ENCODE measurements at regions not wholly inside any gene's neighbourhood (a gene's known extent, or its start where the extent isn't known, plus 50 kb on each side); places are given as distances from the start of the nearest gene placed in this dataset.

DNA sequence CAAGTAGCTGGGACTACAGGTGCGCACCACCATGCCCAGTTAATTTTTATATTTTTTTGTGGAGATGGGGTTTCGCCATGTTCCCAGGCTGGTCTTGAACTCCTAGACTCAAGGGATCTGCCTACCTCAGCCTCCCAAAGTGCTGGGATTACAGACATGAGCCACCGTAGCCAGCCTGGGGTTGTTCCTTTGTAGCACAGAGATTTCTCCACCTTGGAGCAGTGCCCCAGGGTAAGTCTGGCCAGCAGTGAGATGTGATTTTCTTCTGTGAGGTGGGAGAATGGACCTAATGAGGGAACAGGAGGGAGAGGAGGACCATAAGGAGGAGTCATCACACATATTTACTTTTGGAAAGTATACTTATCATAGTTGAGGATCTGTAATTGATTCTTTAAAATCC lies 61.1 kb upstream of the GADD45A start (continued):
- no peak for TF ChIP-seq RFX5 (IDR thresholded peaks at IDR 0.05; ENCODE audit: low read depth, low read length)
- TF ChIP-seq CBFB (IDR thresholded peaks at IDR 0.05; ENCODE audit: low read depth) = no peak
- TF ChIP-seq EZH2 (IDR thresholded peaks at IDR 0.05; ENCODE audit: borderline replicate concordance, control insufficient read depth, low read depth, low read length) = no peak
- no peak for TF ChIP-seq SMAD5 (IDR thresholded peaks at IDR 0.05; ENCODE audit: low read depth)
- TF ChIP-seq NR2F1 (conservative IDR thresholded peaks at IDR 0.05) = no peak
- no peak for TF ChIP-seq DPF2 (IDR thresholded peaks at IDR 0.05)
- TF ChIP-seq POLR2A (IDR thresholded peaks at IDR 0.05; ENCODE audit: low read depth, low read length) = no peak

- H3K27ac ChIP-seq (ENCODE audit: control insufficient read depth, insufficient read depth) = no peak overlapping the region
- H4K20me1 ChIP-seq (ENCODE audit: control insufficient read depth, insufficient read depth) = no peaks in the 10 kb centered on the region
- ATAC-seq (no peak), FAIRE-seq (no peak), DNase-seq (ENCODE audit: low read depth, low spot score) (no peak)
- no peak overlapping the region for H3K9ac ChIP-seq (ENCODE audit: control insufficient read depth, insufficient read depth, low read length)
- BruUV-seq (replicated peaks) = no TSS peak
- CTCF ChIA-PET = interaction anchor here (1.2 to 1.8 kb wide), 2 partner anchors 19 to 89 kb away, joined by 3 to 7 read pairs; no protein-coding TSS in a partner anchor
- H2AFZ ChIP-seq (ENCODE audit: control insufficient read depth, low read depth, low read length) = no peak overlapping the region
- SMC1A ChIA-PET (ENCODE audit: uncharacterized antibody, unreplicated experiment) = interaction anchor here (1.6 kb wide), 1 partner anchor 136 kb away, joined by 4 read pairs; no protein-coding TSS in a partner anchor
- no peaks in the 10 kb centered on the region for H3K4me1 ChIP-seq (ENCODE audit: control insufficient read depth, insufficient read depth, low read length)
- no peak overlapping the region for H3K4me2 ChIP-seq (ENCODE audit: control insufficient read depth, insufficient read depth)
- RAD21 ChIA-PET (ENCODE audit: unreplicated experiment) = interaction anchor here (0.8 to 1.1 kb wide), 3 partner anchors 16 to 108 kb away, joined by 3 to 4 read pairs (median 3); no protein-coding TSS in a partner anchor
- no peaks in the 10 kb centered on the region; a peak in 1 of 4 replicates for H3K27me3 ChIP-seq (replicated peaks in 1 of 2; ENCODE audit: control insufficient read depth in 2 of 2, insufficient read depth in 2 of 2, low read length in 1 of 2)
- no peaks in the 10 kb centered on the region for H3K79me2 ChIP-seq (ENCODE audit: control insufficient read depth, insufficient read depth, low read length)
- intact Hi-C loops (cut with micrococcal nuclease; ENCODE audit: unreplicated experiment) = no loop called here
- H3K9me3 ChIP-seq (replicated peaks; ENCODE audit: control insufficient read depth, insufficient read depth, low read length) = no peaks in the 10 kb centered on the region
- in situ Hi-C loops (cut with MboI) = no loop called here
- H3K36me3 ChIP-seq (ENCODE audit: control insufficient read depth in 2 of 2, insufficient read depth in 2 of 2, low read length in 1 of 2) = no peaks in the 10 kb centered on the region
- POLR2A ChIA-PET = interaction anchor here (0.5 to 1.1 kb wide), 3 partner anchors 10 to 60 kb away, joined by 3 read pairs; partner anchors contain the start of gene GADD45A
- 46% methylated on average over 2 of the region's 2 CpGs for WGBS (ENCODE audit: insufficient coverage, insufficient replicate concordance, low lambda C conversion rate, missing lambda C conversion rate)
- H3K4me3 ChIP-seq = no peak overlapping the region
- TF ChIP-seq PAX5 (IDR thresholded peaks at IDR 0.05; ENCODE audit: borderline replicate concordance, low read depth, low read length) (no peak), BHLHE40 (IDR thresholded peaks at IDR 0.05; ENCODE audit: borderline replicate concordance in 1 of 2, low read depth in 2 of 2, low read length in 1 of 2) (no peak), EP300 (IDR thresholded peaks at IDR 0.05; ENCODE audit: borderline replicate concordance in 1 of 2, control insufficient read depth in 1 of 2, low read depth in 2 of 2, low read length in 2 of 2) (no peak), NBN (IDR thresholded peaks at IDR 0.05) (no peak), CHD1 (IDR thresholded peaks at IDR 0.05; ENCODE audit: low read depth, low read length) (no peak), POLR2AphosphoS2 (IDR thresholded peaks at IDR 0.05; ENCODE audit: low read depth, low read length) (no peak), SRF (IDR thresholded peaks at IDR 0.05; ENCODE audit: low read depth in 2 of 2, low read length in 2 of 2) (no peak), IKZF2 (IDR thresholded peaks at IDR 0.05) (no peak), RCOR1 (conservative IDR thresholded peaks at IDR 0.05; ENCODE audit: low read depth, low read length) (no peak), EZH2 (IDR thresholded peaks at IDR 0.05; ENCODE audit: borderline replicate concordance, control insufficient read depth, low read depth, low read length) (no peak), POU2F2 (IDR thresholded peaks at IDR 0.05; ENCODE audit: borderline replicate concordance, low read depth, low read length) (no peak), ZNF592 (IDR thresholded peaks at IDR 0.05) (no peak), ZZZ3 (IDR thresholded peaks at IDR 0.05; ENCODE audit: control insufficient read depth, insufficient read length, low read depth) (no peak), KDM1A (IDR thresholded peaks at IDR 0.05; ENCODE audit: borderline replicate concordance) (no peak), NFIC (IDR thresholded peaks at IDR 0.05; ENCODE audit: low read depth, low read length) (no peak), GABPA (IDR thresholded peaks at IDR 0.05; ENCODE audit: low read depth) (no peak), ZBED1 (IDR thresholded peaks at IDR 0.05; ENCODE audit: borderline replicate concordance) (no peak), FOXM1 (IDR thresholded peaks at IDR 0.05; ENCODE audit: low read depth, low read length) (no peak)
Measured at GRCh38 chr1:67624680-67625079, 60.3 kb upstream of the GADD45A start.

All from GM12878 (cell line).